ENCODE measurements at regions not wholly inside any gene's neighbourhood (a gene's known extent, or its start where the extent isn't known, plus 50 kb on each side); places are given as distances from the start of the nearest gene placed in this dataset.

GRCh38 chr4:115660465-115660864 is 547.0 kb upstream of the NDST4 start:
- TF ChIP-seq SPI1 (IDR thresholded peaks at IDR 0.05; ENCODE audit: low read depth, low read length): no peak
- TF ChIP-seq POLR2A (IDR thresholded peaks at IDR 0.05; ENCODE audit: low read depth, low read length): no peak
- no peak for TF ChIP-seq POLR2AphosphoS5 (IDR thresholded peaks at IDR 0.05; ENCODE audit: low read depth, low read length)

Measured in GM12891 (cell line).